GM21529 (cell line): ENCODE measurements at regions not wholly inside any gene's neighbourhood (a gene's known extent, or its start where the extent isn't known, plus 50 kb on each side); places are given as distances from the start of the nearest gene placed in this dataset.

Experiments used
- ATAC-seq: cut with Tn5 transposase; IDR thresholded peaks from one replicate; pipeline ENCODE4 v1.9.1; 2021; ENCODE audit not compliant: unreplicated experiment

DNA sequence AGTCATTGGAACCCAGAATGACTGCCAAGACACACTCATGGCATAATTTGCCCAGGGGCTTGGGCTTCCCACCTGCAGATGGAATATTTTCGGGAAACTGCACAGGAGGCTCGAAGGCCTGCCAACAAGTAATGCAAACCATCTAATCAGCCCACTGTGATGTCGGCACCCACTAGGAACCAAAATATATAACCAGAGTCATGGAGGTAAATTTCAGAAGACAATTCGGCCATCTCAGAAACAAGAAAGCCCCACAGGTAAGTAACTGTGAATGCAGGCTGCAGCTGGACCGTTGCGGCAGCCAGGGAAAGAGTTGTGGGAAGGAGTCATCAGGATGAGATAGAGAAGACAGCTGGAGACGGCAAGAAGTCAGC lies 264.4 kb downstream of the SYK start:
- ATAC-seq = no peak

- no peak for ATAC-seq
Observed at GRCh38 chr9:91066856-91067255, 265.2 kb downstream of the SYK start.

DNA sequence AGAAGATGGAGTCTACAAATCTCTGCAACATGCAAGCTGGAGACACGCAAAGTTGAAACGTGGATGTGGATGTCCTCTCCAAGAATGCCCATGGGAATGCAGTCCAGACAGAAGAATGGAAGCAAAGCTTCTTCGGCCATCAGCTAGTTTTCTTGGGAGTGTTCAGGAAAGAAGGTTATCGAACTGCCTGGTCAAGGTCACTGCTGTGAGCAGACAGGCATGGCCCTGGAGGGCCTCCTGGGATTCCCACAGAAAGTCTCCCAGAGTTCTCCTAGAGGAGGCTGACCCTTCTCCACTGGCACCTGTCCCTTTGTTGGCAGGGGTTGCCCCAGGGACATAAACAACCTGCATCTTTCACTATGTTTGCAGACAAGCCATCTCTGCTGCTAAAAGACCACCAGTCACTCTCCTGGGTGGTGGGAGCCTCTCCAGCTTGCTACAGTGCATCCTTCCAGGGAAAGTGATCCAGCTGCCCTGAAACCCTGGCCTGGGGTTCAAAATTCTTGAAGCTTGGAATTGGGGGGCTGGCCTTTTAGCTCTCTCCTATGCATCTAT lies 265.8 kb downstream of the SYK start:
- no peak for ATAC-seq

DNA sequence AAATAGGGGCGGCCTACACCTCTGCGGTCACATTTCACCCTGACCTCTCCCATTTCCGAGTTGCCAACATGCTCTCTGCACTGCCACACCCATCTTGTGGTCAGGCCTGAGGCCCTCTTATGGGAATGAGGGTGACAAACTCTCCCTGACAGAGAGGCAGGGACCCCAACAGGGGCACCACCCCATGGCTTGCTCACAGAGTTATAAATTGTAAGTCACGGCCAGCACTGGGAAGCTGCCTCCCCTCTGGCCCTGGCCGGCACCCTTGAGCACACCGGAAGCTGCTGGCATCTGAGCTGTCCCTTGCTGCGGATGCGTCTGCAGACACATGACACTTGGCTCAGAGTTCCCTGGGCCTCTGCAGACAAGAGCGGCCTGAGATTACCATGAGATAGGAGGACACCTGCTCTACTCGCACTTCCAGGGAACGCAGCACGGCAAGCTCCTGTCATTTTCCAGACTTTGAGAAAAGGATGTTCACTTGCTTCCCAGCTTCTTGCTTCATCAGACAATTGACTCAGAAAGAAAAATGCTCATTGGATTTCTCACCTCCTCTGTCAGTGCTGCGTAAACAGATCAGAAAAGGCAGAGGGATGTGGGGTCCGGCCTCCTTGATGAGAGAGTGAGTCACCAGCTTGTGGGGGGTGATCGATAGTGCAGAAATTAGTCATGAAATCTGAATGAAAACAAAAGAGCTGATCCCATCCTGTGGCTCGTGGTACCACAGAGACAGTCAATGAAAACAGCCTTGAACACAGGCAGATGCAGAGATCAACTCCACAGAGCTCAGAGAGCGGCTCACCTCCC lies 269.8 kb downstream of the SYK start:
- no peak for ATAC-seq

- ATAC-seq = no peak
Observed at GRCh38 chr9:91073049-91073810, 271.6 kb downstream of the SYK start.

DNA sequence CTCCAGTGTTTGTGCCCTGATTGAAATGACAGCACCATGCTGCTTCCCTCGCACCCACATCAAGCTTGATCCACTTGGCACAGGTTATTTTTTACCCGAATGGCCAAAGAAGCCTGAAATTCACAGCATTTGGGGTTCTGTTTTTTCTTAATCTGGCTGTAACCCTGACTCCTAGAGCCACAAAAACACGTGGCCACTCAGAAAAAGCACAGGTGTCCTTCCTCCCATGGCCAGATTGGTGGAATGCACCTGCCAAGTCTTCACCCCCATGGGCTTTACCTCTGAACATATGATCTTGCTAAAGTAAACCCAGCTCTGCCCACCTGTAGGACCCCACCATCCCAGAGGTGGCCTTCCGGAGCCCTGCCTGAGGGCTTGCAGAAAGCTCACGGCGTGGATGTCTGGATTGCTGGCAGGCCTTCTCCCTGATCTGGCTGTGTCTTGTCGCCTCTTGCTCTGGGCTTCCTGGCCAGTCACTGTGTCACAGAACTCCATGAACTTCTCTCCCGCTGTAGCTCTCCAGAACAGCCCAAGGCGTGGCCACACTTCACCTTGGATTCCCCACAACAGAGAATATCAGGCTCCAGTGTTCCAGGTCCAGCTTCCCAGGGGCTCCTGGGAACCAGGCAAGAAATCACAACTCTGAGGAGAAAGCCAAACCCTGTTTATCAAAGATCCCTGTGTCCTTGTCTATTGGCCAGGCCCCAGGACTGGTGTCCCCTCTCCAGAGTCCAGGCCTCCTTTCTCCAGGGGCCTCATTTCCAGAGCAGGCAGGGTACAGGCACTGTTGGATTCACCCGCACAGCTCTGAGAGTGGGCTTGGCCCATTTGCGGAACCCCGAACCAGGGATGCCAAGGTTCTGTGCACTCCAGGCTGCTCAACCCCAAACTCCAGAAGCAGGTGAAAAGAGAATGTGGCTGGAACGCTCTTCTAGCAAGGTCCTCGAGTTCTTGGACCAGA lies 272.5 kb downstream of the SYK start:
- no peak for ATAC-seq

GRCh38 chr9:91074866-91075265 lies 273.2 kb downstream of the SYK start:
- no peak for ATAC-seq

DNA sequence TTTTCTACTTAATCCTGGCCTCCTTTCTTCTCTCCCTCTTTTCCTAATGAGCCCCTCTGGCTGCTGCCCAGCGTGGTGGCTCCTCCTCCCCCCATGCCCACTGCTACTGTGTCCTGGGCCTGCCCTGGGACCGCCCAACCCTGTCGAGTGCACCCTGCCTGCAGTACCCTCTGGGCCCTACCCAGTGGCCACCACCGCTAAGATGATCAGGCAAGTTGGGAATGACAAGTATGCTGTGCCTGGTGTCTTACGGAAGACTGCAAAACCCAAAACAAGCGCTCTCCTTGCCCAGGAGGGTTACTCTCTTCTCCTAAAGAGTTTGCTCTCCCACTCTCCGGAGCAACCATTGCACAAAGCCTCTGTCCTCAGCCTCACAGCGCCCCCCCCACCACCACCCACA lies 273.7 kb downstream of the SYK start:
- ATAC-seq = no peak

DNA sequence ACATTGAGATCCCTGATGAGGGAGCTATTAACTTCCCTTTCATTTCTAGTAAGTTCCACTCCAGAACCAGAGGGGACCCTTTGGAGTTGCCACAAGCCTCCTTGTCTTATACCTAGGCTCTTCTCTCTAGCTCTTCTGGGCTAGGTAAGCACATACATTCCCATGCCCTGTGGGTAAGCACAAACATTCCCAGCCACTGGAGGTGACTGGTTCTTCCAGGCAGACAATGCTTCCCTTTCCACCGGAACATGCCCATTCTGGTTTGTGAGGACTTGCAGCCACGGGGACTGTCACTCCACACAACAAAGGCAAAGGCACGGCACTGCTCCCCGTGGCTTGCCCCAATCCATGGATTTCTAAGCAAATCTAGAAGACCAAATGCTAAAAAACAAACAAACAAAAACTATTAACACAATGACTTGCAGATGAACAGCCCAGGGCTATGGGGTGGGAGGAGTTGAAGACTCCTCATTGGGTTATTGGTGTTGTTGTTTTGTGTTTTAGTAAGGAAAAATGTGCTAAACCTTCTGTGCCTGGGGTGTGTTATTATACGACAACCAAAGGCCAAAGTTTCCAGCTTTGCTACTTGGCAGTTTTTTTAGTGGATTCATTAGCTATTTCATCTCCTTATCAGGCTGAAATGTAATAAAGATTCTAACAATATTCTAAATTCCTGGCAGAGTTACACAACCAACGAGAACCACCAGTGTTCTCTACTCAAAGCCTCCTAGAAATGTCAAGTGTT lies 276.2 kb downstream of the SYK start:
- ATAC-seq = no peak

- no peak for ATAC-seq
Observed at GRCh38 chr9:91078369-91078695, 276.7 kb downstream of the SYK start.

DNA sequence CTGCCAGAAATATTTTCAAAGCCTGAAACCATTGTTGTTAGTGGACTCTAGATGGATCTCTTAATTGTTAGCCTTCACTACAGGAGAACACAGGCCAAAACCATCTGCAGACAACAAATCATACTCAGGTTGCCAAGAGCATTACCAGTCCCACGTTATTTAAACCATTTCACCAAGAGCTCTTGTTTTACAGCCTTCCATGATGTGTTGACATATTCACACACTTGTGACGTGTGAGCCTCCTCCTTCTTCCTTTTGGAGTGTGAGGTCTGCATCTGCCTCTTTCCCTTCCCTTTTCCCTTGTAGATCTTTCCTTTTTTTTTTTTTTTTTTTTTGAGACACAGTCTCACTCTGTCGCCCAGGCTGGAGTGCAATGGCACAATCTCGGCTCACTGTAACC lies 279.0 kb downstream of the AUH start:
- no peak for ATAC-seq

GRCh38 chr9:91084896-91085516 lies 276.7 kb downstream of the AUH start:
- ATAC-seq = no peak

DNA sequence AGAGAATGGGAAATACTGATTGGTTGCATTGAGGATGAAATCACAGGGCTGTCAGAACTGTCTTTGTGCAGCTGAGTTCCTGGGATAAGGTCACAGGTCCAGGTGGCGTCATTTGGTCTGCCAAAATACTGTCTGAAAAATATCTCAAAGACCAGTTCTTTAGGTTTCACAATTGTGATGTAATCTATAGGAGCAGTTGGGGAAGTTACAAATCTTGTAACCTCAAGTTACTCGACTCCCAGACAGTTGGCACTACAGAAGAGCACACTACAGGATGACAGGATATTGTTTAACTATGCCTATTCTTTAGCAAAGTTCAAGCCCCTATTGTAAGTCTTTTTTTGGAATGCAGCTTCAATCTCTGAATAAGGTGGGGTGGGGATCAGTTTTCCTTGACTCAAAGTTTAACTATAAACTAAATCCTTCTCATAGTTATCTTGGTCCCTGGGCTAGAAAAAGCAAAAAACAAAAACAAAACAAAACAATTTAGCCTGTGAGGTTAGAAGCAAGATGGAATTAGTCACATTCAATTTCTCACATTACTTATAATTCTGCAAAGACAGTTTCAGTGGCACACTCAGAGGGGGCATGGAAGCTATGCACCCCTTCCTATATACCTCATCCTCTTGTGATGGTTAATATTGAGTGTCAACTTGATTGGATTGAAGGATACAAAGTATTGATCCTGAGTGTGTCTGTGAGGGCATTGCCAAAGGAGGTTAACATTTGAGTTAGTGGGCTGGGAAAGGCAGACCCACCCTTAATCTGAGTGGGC lies 276.0 kb downstream of the AUH start:
- no peak for ATAC-seq

- no peak for ATAC-seq
Observed at GRCh38 chr9:91086657-91087461, 274.9 kb downstream of the AUH start.

- ATAC-seq = no peak
Observed at GRCh38 chr9:91087462-91087759, 274.3 kb downstream of the AUH start.

GRCh38 chr9:91089405-91090129 lies 272.2 kb downstream of the AUH start:
- no peak for ATAC-seq

DNA sequence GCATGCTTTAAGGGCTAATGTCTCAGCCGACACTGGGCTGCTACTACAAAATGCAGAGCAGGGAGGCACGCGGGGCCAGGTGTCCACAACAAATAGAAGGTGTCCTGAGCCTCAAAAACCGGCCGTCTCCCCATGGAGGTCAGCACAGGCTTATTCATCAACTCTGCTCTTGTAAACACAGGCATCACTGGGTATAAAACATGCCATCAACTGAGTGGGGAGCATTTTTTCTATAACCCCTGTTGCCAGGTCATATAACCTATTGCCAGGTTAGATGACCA lies 271.6 kb downstream of the AUH start:
- no peak for ATAC-seq

DNA sequence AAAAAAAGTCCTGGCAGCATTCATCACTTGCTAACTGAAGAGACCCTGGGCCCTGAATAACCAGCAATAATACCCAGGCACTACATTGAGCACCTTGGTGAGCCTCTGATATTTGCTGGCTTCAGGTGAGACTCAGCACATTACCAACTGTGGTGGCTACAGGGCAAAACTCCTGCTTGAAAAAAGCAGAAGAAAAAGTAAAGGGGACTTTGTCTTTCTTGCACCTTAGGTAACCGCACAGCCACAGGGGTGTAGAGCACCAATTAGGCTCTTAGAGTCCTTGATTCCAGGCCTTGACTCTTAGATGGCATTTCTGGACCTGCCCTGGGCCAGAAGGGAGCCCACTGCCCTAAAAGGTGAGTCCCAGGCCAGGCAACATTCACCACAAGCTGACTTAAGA lies 269.5 kb downstream of the AUH start:
- no peak for ATAC-seq
